Endothelial cell (in vitro differentiated cells): ENCODE measurements at regions not wholly inside any gene's neighbourhood (a gene's known extent, or its start where the extent isn't known, plus 50 kb on each side); places are given as distances from the start of the nearest gene placed in this dataset.

Source experiments
- DNase-seq: peaks from one replicate; pipeline ENCODE4 v3.0.0; 2021; ENCODE audit warnings: low spot score
- H3K27ac Mint-ChIP-seq: one replicate; pipeline ENCODE4 v1.8.0; 2021; ENCODE audit warnings: mixed read lengths, inconsistent platforms; ENCODE audit not compliant: unreplicated experiment
- H3K27me3 Mint-ChIP-seq: one replicate; pipeline ENCODE4 v1.8.0; 2021; ENCODE audit warnings: mild to moderate bottlenecking, moderate library complexity, mixed read lengths, inconsistent platforms; ENCODE audit not compliant: unreplicated experiment
- H3K36me3 Mint-ChIP-seq: one replicate; pipeline ENCODE4 v1.8.0; 2021; ENCODE audit warnings: mild to moderate bottlenecking, low read depth, mixed read lengths, inconsistent platforms; ENCODE audit not compliant: unreplicated experiment
- H3K4me1 Mint-ChIP-seq: one replicate; pipeline ENCODE4 v1.8.0; 2021; ENCODE audit warnings: mild to moderate bottlenecking, mixed read lengths, inconsistent platforms; ENCODE audit not compliant: unreplicated experiment
- H3K4me3 Mint-ChIP-seq: one replicate; pipeline ENCODE4 v1.8.0; 2021; ENCODE audit warnings: mild to moderate bottlenecking, mixed read lengths, inconsistent platforms; ENCODE audit not compliant: unreplicated experiment
- H3K9me3 Mint-ChIP-seq: one replicate; pipeline ENCODE4 v1.8.0; 2021; ENCODE audit warnings: mixed read lengths, inconsistent platforms; ENCODE audit not compliant: unreplicated experiment
- CTCF ChIP-seq: fragments of 200-600 bp; sonication (generic); IDR thresholded peaks from one replicate; pipeline ENCODE4 v1.5.0; 2021; ENCODE audit warnings: antibody characterized with exemption; ENCODE audit not compliant: unreplicated experiment

- no peak overlapping the region for H3K4me3 Mint-ChIP-seq
- H3K9me3 Mint-ChIP-seq = no peaks in the 10 kb centered on the region
- no peak overlapping the region for H3K27ac Mint-ChIP-seq
- DNase-seq = no peak
- no peak for TF ChIP-seq CTCF
- H3K4me1 Mint-ChIP-seq = peaks cover 2% of the 10 kb centered on the region
- H3K27me3 Mint-ChIP-seq = peaks cover 2% of the 10 kb centered on the region
- no peaks in the 10 kb centered on the region for H3K36me3 Mint-ChIP-seq
These were observed 128.7 kb downstream of the CEP120 start for GRCh38 chr5:123294544-123294943.

- H3K4me1 Mint-ChIP-seq = peaks cover 12% of the 10 kb centered on the region
- no peaks in the 10 kb centered on the region for H3K9me3 Mint-ChIP-seq
- peaks cover 2% of the 10 kb centered on the region for H3K27me3 Mint-ChIP-seq
- TF ChIP-seq CTCF = no peak
- H3K4me3 Mint-ChIP-seq = no peak overlapping the region
- DNase-seq = no peak
- no peak overlapping the region for H3K27ac Mint-ChIP-seq
- no peaks in the 10 kb centered on the region for H3K36me3 Mint-ChIP-seq
These were observed 134.0 kb downstream of the CEP120 start for GRCh38 chr5:123289210-123289609.

- TF ChIP-seq CTCF = no peak
- no peak for DNase-seq
- Mint-ChIP-seq H3K27ac (peak overlapping the region; percentile 20), H3K36me3 (no peaks in the 10 kb centered on the region), H3K9me3 (no peaks in the 10 kb centered on the region), H3K27me3 (no peaks in the 10 kb centered on the region), H3K4me3 (peak overlapping the region; percentile 81), H3K4me1 (peaks cover 14% of the 10 kb centered on the region)
These were observed 135.3 kb downstream of the CEP120 start for GRCh38 chr5:123287881-123288280.

- Mint-ChIP-seq H3K27ac (peak overlapping the region; percentile 46), H3K4me1 (peaks cover 14% of the 10 kb centered on the region), H3K4me3 (peak overlapping the region; percentile 81), H3K9me3 (no peaks in the 10 kb centered on the region), H3K27me3 (no peaks in the 10 kb centered on the region), H3K36me3 (no peaks in the 10 kb centered on the region)
- TF ChIP-seq CTCF = no peak
- DNase-seq = no peak
These were observed 136.3 kb downstream of the CEP120 start for GRCh38 chr5:123286891-123287290.

GRCh38 chr5:123285122-123286023, 137.8 kb downstream of the CEP120 start:
- H3K4me1 Mint-ChIP-seq = peaks cover 14% of the 10 kb centered on the region
- no peak for TF ChIP-seq CTCF
- H3K9me3 Mint-ChIP-seq = no peaks in the 10 kb centered on the region
- DNase-seq = peak; percentile 54
- no peaks in the 10 kb centered on the region for H3K36me3 Mint-ChIP-seq
- no peaks in the 10 kb centered on the region for H3K27me3 Mint-ChIP-seq
- H3K27ac Mint-ChIP-seq = peak overlapping the region; percentile 49
- H3K4me3 Mint-ChIP-seq = peak overlapping the region; percentile 86
